ENCODE measurements at regions not wholly inside any gene's neighbourhood (a gene's known extent, or its start where the extent isn't known, plus 50 kb on each side); places are given as distances from the start of the nearest gene placed in this dataset.

GRCh38 chr1:99573431-99574217 lies 72.3 kb upstream of the PALMD start:
- Mint-ChIP-seq H3K9me3 (no peaks in the 10 kb centered on the region), H3K4me1 (peaks cover 6% of the 10 kb centered on the region), H3K27ac (no peak overlapping the region), H3K4me3 (no peak overlapping the region), H3K27me3 (ENCODE audit: low read depth) (no peaks in the 10 kb centered on the region), H3K36me3 (ENCODE audit: low read depth) (no peaks in the 10 kb centered on the region)
- TF ChIP-seq CTCF (IDR thresholded peaks at IDR 0.05; ENCODE audit: unreplicated experiment in 3 of 3): no peak

- TF ChIP-seq CTCF (IDR thresholded peaks at IDR 0.05; ENCODE audit: unreplicated experiment in 3 of 3): no peak
- no peak overlapping the region for H3K27ac Mint-ChIP-seq
- no peaks in the 10 kb centered on the region for H3K9me3 Mint-ChIP-seq
- H3K4me3 Mint-ChIP-seq: no peak overlapping the region
- H3K4me1 Mint-ChIP-seq: peaks cover 6% of the 10 kb centered on the region
- no peaks in the 10 kb centered on the region for H3K36me3 Mint-ChIP-seq (ENCODE audit: low read depth)
- H3K27me3 Mint-ChIP-seq (ENCODE audit: low read depth): no peaks in the 10 kb centered on the region
Observed at GRCh38 chr1:99577313-99577712, 68.6 kb upstream of the PALMD start.

GRCh38 chr1:99579691-99580172 lies 66.2 kb upstream of the PALMD start:
- H3K4me3 Mint-ChIP-seq: no peak overlapping the region
- no peaks in the 10 kb centered on the region for H3K36me3 Mint-ChIP-seq (ENCODE audit: low read depth)
- H3K27ac Mint-ChIP-seq: no peak overlapping the region
- no peaks in the 10 kb centered on the region for H3K9me3 Mint-ChIP-seq
- H3K27me3 Mint-ChIP-seq (ENCODE audit: low read depth): no peaks in the 10 kb centered on the region
- H3K4me1 Mint-ChIP-seq: no peaks in the 10 kb centered on the region
- TF ChIP-seq CTCF (IDR thresholded peaks at IDR 0.05; ENCODE audit: unreplicated experiment in 3 of 3): no peak

GRCh38 chr1:99580451-99580850 lies 65.5 kb upstream of the PALMD start:
- Mint-ChIP-seq H3K27me3 (ENCODE audit: low read depth) (no peaks in the 10 kb centered on the region), H3K9me3 (no peaks in the 10 kb centered on the region), H3K27ac (no peak overlapping the region), H3K4me1 (no peaks in the 10 kb centered on the region), H3K36me3 (ENCODE audit: low read depth) (no peaks in the 10 kb centered on the region), H3K4me3 (no peak overlapping the region)
- no peak for TF ChIP-seq CTCF (IDR thresholded peaks at IDR 0.05; ENCODE audit: unreplicated experiment in 3 of 3)

GRCh38 chr1:99587008-99587407 lies 58.9 kb upstream of the PALMD start:
- H3K36me3 Mint-ChIP-seq (ENCODE audit: low read depth): no peaks in the 10 kb centered on the region
- no peak overlapping the region for H3K27ac Mint-ChIP-seq
- H3K4me3 Mint-ChIP-seq: no peak overlapping the region
- no peaks in the 10 kb centered on the region for H3K27me3 Mint-ChIP-seq (ENCODE audit: low read depth)
- no peaks in the 10 kb centered on the region for H3K9me3 Mint-ChIP-seq
- H3K4me1 Mint-ChIP-seq: peaks cover 9% of the 10 kb centered on the region
- no peak for TF ChIP-seq CTCF (IDR thresholded peaks at IDR 0.05; ENCODE audit: unreplicated experiment in 3 of 3)

GRCh38 chr1:99589186-99589636 lies 56.7 kb upstream of the PALMD start:
- TF ChIP-seq CTCF (IDR thresholded peaks at IDR 0.05; ENCODE audit: unreplicated experiment in 3 of 3): no peak
- Mint-ChIP-seq H3K36me3 (ENCODE audit: low read depth) (no peaks in the 10 kb centered on the region), H3K9me3 (peaks cover 2% of the 10 kb centered on the region), H3K4me3 (no peak overlapping the region), H3K27me3 (ENCODE audit: low read depth) (no peaks in the 10 kb centered on the region), H3K4me1 (peaks cover 9% of the 10 kb centered on the region), H3K27ac (no peak overlapping the region)
